ENCODE measurements at regions not wholly inside any gene's neighbourhood (a gene's known extent, or its start where the extent isn't known, plus 50 kb on each side); places are given as distances from the start of the nearest gene placed in this dataset.
"Not testable (repeated sequence)": the region's sequence is repeated elsewhere in the genome, so short reads cannot be mapped to it uniquely, and the experiment has no call there.

- no peak for DNase-seq (ENCODE audit: extremely low spot score)
- ChIA-PET POLR2A (no interaction called here), CTCF (interaction anchor here (1.0 to 1.4 kb wide), 2 partner anchors 23 to 35 kb away, joined by 3 read pairs; no protein-coding TSS in a partner anchor)
- TF ChIP-seq CTCF (IDR thresholded peaks at IDR 0.05; ENCODE audit: control extremely low read depth, extremely low read depth, low read depth, missing control alignments), result no peak
Observed at GRCh38 chr11:100602716-100603115, 84.4 kb upstream of the ARHGAP42 start.

- DNase-seq (ENCODE audit: extremely low spot score); POLR2A ChIA-PET: not testable (repeated sequence)
- CTCF ChIA-PET, result interaction anchor here (1.3 to 1.5 kb wide), 2 partner anchors 11 to 44 kb away, joined by 3 to 4 read pairs; no protein-coding TSS in a partner anchor
Observed at GRCh38 chr11:100607761-100608160, 79.3 kb upstream of the ARHGAP42 start.

DNA sequence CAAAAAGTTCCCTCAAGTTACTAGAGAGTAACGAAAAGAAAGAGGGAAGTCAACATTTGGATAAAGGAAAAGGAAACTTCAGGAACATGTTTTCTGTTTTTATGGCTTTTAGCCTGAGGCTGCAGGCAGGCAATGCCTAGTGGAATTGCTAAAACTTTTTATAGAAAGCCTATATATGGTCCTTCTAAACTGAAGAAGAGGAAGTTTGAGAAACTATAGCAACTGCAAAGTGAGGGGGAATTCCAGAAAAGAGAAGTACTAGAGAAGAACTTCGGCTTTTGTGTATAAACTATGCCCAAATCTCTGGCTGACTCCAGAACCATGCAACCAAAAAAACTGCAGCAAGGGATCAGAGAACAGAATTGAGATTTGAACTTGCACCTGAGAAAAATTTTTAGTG lies 74.3 kb upstream of the ARHGAP42 start:
- DNase-seq (ENCODE audit: extremely low spot score), result peak; percentile 23
- POLR2A ChIA-PET, result no interaction called here
- CTCF ChIA-PET, result no interaction called here
- no peak for TF ChIP-seq CTCF (IDR thresholded peaks at IDR 0.05; ENCODE audit: control extremely low read depth, extremely low read depth, low read depth, missing control alignments)

- no peak for TF ChIP-seq CTCF (IDR thresholded peaks at IDR 0.05; ENCODE audit: control extremely low read depth, extremely low read depth, low read depth, missing control alignments)
- no peak for DNase-seq (ENCODE audit: extremely low spot score)
- CTCF ChIA-PET, result no interaction called here
- POLR2A ChIA-PET, result interaction anchor here (0.6 kb wide), 1 partner anchor 283 kb away, joined by 3 read pairs; no protein-coding TSS in a partner anchor
Observed at GRCh38 chr11:100618914-100619313, 68.2 kb upstream of the ARHGAP42 start.

DNA sequence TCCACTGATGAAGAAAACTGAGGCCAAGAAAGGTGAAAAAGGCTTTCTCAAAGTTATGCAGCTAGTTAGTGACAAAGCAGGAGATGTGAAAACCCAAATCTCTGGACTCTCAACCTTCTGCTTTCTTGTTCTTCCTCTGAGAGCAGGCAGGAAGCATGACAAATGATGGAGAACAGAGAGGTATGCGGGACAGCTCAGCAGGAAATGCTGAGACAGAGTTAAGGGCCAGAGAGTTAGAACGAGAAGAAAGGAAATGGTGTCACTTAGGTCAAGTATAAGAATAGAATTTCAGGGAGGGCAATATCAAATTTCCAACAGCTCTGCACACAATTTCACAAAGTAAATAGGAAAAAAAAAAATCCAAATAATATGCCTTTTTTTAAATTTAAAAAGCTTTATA lies 67.6 kb upstream of the ARHGAP42 start:
- ChIA-PET POLR2A (no interaction called here), CTCF (interaction anchor here (1.1 kb wide), 1 partner anchor 42 kb away, joined by 3 read pairs; no protein-coding TSS in a partner anchor)
- DNase-seq (ENCODE audit: extremely low spot score), result no peak
- TF ChIP-seq CTCF (IDR thresholded peaks at IDR 0.05; ENCODE audit: control extremely low read depth, extremely low read depth, low read depth, missing control alignments), result no peak

DNA sequence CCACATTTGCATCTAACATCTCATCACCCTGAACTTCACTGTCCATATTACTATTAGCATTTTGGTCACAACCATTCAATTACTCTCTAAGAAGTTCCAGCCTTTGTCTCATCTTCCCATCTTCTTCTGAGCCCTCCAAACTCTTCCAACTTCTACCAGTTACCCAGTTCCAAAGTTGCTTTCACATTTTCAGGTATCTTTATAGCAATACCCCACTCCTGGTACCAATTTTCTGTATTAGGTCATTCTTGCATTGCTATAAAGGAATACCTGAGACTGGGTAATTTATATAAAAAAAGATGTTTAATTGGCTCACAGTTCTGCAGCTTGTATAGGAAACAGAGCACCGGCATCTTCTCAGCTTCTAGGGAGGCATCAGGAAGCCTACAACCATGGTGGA lies 64.7 kb upstream of the ARHGAP42 start:
- DNase-seq (ENCODE audit: extremely low spot score), result no peak
- ChIA-PET POLR2A (no interaction called here), CTCF (no interaction called here)
- no peak for TF ChIP-seq CTCF (IDR thresholded peaks at IDR 0.05; ENCODE audit: control extremely low read depth, extremely low read depth, low read depth, missing control alignments)

DNA sequence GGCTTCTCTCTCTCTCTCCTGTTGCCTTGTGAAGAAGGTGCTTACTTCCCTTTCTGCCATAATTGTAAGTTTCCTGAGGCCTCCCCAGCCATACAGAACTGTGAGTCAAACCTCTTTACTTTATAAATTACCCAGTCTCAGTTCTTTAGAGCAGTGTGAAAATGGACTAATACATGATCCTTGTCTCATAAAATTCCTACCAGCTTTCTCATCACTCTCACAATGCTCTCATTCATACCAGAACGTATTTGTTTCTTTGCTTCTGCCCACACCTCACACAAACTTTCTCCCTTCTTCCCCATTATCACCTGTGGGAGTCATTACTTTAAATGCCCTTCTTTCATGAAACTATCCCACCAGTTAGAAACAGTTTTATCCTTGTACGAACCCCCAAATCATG lies 62.7 kb upstream of the ARHGAP42 start:
- POLR2A ChIA-PET, result no interaction called here
- TF ChIP-seq CTCF (IDR thresholded peaks at IDR 0.05; ENCODE audit: control extremely low read depth, extremely low read depth, low read depth, missing control alignments), result no peak

More for the DNA sequence above, 62.7 kb upstream of the ARHGAP42 start:
- CTCF ChIA-PET, result no interaction called here
- no peak for DNase-seq (ENCODE audit: extremely low spot score)

All from GM10248 (cell line).